ENCODE measurements at regions not wholly inside any gene's neighbourhood (a gene's known extent, or its start where the extent isn't known, plus 50 kb on each side); places are given as distances from the start of the nearest gene placed in this dataset.
"Not testable (repeated sequence)": the region's sequence is repeated elsewhere in the genome, so short reads cannot be mapped to it uniquely, and the experiment has no call there.

- no peak for DNase-seq (ENCODE audit: low spot score)
These were observed 122.8 kb upstream of the NOCT start for GRCh38 chr4:138892483-138893407.

- DNase-seq (ENCODE audit: low spot score) = no peak
These were observed 124.0 kb upstream of the NOCT start for GRCh38 chr4:138891631-138892031.

GRCh38 chr4:138890891-138891570 is 124.5 kb upstream of the NOCT start:
- DNase-seq (ENCODE audit: low spot score) = no peak

GRCh38 chr4:138889216-138889615 is 126.4 kb upstream of the NOCT start:
- peak; percentile 45 for DNase-seq (ENCODE audit: low spot score)

- DNase-seq (ENCODE audit: low spot score) = no peak
These were observed 127.8 kb upstream of the NOCT start for GRCh38 chr4:138887741-138888140.

- no peak for DNase-seq (ENCODE audit: low spot score)
These were observed 128.2 kb upstream of the NOCT start for GRCh38 chr4:138887341-138887740.

- DNase-seq (ENCODE audit: low spot score) = no peak
These were observed 135.8 kb upstream of the NOCT start for GRCh38 chr4:138879757-138880156.

GRCh38 chr4:138875891-138876608 is 139.5 kb upstream of the NOCT start:
- DNase-seq (ENCODE audit: low spot score) = no peak

- no peak for DNase-seq (ENCODE audit: low spot score)
These were observed 144.1 kb upstream of the NOCT start for GRCh38 chr4:138871555-138871875.

- peak; percentile 78 for DNase-seq (ENCODE audit: low spot score)
These were observed 144.6 kb upstream of the NOCT start for GRCh38 chr4:138870737-138871554.

- no peak for DNase-seq (ENCODE audit: low spot score)
These were observed 145.9 kb upstream of the NOCT start for GRCh38 chr4:138869631-138870030.

- no peak for DNase-seq (ENCODE audit: low spot score)
These were observed 146.4 kb upstream of the NOCT start for GRCh38 chr4:138869165-138869564.

- no peak for DNase-seq (ENCODE audit: low spot score)
These were observed 147.0 kb upstream of the NOCT start for GRCh38 chr4:138868562-138868961.

- DNase-seq (ENCODE audit: low spot score) = no peak
These were observed 148.2 kb upstream of the NOCT start for GRCh38 chr4:138867404-138867803.

GRCh38 chr4:138866314-138866713 is 149.3 kb upstream of the NOCT start:
- no peak for DNase-seq (ENCODE audit: low spot score)

- DNase-seq (ENCODE audit: low spot score) = no peak
These were observed 149.8 kb upstream of the NOCT start for GRCh38 chr4:138865765-138866164.

GRCh38 chr4:138864961-138865720 is 150.4 kb upstream of the NOCT start:
- DNase-seq (ENCODE audit: low spot score) = no peak

GRCh38 chr4:138863160-138863559 is 152.4 kb upstream of the NOCT start:
- no peak for DNase-seq (ENCODE audit: low spot score)

GRCh38 chr4:138861135-138861534 is 154.4 kb upstream of the NOCT start:
- DNase-seq (ENCODE audit: low spot score) = no peak

- not testable (repeated sequence) for DNase-seq (ENCODE audit: low spot score)
These were observed 155.2 kb upstream of the NOCT start for GRCh38 chr4:138860357-138860756.

GRCh38 chr4:138859254-138859653 is 156.3 kb upstream of the NOCT start:
- no peak for DNase-seq (ENCODE audit: low spot score)

All from globus pallidus (tissue), 1 donor.